Activated T-helper 1 cell treated with anti-CD3 and anti-CD28 coated beads, Interleukin-2, amount 50 U/mL, for 16 hours (primary cell): ENCODE measurements at regions not wholly inside any gene's neighbourhood (a gene's known extent, or its start where the extent isn't known, plus 50 kb on each side); places are given as distances from the start of the nearest gene placed in this dataset.
"Not testable (repeated sequence)": the region's sequence is repeated elsewhere in the genome, so short reads cannot be mapped to it uniquely, and the experiment has no call there.

Experiments
- DNase-seq, 2 donors: peaks; one replicate each; pipeline ENCODE4 v3.0.0-alpha.2; 2020; ENCODE audit warnings: low read depth in 1 of 2, low spot score in 1 of 2

GRCh38 chr2:13662055-13662454 lies 945.3 kb downstream of the TRIB2 start:
- DNase-seq: no peak

DNA sequence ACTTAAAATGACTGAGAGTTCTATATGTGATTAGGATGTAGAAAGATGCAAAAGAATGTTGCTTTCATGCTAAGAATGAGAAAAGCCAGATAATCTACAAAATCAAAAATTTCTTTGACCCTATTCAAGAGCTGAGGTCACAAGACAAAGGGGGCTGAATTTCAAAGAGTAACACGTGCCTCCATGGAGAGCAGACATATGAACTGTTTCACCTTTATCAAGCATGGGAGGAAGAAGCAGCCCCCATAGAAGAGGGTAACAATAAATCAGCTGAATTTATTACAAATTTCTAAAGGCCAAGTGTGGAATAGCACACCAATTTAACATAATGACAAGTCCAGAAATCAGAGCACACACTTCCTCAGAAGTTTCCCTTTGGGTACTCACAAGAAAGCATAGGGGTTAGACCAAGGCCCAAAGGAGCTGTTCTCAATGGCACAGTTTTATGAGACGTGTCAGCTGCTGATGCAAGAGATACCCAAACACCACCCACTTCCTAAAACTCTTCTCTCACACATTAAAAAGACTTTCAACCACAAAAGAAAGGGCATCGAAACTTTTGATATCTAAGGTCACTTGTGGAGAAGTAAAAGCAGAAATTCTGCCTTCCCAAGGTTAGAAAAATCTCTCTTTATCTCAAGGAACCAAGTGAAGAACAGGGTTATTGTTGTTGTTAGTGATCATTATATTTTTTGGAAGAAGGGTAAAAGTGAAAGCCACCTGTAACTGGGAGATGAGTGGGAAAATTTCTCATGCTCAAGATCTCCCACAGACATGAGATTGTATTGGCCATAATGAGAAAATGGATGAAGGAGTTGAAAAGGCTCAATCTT lies 950.1 kb downstream of the TRIB2 start:
- no peak for DNase-seq

- DNase-seq: no peak
These were observed 950.6 kb downstream of the TRIB2 start for GRCh38 chr2:13667415-13667757.

DNA sequence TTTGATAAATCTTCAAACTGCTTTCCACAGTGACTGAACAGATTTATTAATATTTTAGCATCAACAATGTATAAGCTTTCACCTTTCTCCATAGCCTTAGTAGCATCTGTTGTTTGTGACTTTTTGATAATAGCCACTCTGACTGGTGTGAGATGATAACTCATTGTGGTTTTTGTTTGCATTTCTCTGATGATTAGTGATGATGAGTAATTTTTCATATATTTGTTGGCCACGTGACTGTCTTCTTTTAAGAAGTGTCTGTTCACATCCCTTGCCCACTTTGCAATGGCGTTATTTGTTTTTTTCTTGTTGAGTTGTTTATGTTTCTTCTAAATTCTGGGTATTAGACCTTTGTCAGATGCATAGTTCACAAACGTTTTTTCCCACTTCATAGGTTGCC lies 952.9 kb downstream of the TRIB2 start:
- DNase-seq: no peak

- not testable (repeated sequence) for DNase-seq
These were observed 957.1 kb downstream of the TRIB2 start for GRCh38 chr2:13673821-13674220.

DNA sequence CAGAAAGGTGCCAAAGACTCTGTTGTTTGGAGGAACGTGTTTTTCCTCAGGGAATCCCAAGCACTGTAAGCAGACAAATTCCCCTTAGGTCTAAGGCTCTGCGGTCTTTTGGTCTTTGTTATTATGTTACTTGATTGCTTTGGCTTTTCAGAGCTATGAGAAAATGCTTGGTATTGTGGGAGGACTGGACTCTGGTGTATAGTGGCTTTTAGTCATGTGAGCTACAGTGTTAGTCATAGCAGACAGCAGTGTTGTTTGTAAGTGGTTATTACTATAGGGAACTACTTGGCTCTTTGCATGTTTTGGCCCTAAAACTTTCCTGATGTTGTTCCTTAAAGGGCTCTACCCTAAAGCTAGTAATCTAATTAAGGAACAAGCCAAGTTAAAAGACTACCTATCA lies 956.2 kb upstream of the LRATD1 start:
- DNase-seq: no peak

DNA sequence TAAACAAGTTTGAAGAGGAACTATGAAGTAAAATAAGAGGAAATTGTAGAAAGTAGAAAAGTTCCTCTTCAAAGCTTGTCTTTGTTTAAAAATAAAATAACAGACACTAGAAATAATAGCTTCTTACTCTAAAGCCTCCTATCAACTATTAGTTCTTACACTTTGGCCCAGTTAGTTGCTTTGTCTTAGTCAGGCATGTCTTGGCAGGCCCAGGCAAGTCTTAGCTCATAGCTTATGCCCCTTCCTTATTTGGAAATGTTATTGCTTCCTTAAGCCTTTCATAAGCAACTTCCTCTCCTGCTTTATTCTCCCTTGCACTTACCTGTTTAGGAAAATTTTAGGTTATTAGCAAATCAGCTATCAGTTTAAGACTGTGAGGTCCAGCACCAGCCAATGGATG lies 950.6 kb upstream of the LRATD1 start:
- no peak for DNase-seq

DNA sequence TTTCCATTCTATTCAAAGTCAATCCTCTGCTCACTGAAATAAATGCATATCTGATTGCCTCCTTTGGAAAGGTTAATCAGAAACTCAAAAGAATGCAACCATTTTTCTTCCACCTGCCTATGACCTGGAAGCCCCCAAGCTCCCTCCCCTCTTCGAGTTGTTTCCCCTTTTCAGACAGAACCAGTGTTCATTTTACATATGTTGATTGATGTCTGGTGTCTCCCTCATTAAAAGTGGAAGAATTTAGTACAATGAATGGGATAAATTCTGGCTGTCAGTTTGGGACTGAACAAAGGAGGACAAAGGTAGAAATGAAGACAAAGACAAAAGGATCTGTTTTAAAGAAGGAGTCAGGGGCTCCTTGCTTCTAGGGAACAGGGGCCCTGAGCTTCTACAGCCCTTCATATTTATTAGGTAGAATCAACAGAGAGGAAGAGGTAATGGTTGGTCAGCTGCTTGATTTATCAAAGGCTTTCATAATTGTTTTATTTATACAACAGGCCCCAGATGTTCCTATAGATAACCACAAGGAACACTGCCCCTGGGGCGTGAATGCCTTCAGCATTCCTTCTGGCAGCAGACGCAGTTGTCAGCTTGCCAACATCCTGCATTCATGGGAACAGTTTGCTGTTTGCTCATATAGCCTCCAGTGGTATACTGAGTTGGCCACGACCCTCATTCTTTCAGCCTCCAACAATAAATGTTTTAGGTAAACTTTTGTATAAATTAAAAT lies 949.8 kb upstream of the LRATD1 start:
- no peak for DNase-seq

GRCh38 chr2:13686262-13686661 lies 946.3 kb upstream of the LRATD1 start:
- no peak for DNase-seq

- no peak for DNase-seq
These were observed 937.8 kb upstream of the LRATD1 start for GRCh38 chr2:13694673-13695072.

DNA sequence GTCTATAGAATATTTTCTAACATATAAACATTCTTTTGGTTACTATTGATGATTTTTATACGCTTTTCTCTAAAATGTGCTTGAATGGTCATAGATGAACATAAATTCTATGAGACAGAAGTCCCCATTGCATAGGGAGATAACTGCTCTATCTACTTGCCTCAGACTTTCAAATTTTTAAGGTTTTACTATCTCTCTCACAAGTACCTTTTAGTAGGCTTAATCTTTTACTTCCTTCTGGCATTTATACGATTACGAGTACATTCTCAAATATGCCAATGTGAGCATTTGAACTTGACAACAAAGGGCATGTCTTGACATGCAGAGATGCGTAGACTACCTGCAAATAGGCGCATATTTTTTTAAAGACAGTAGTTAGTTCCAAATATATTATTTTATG lies 935.9 kb upstream of the LRATD1 start:
- DNase-seq: no peak

GRCh38 chr2:13698847-13699246 lies 933.7 kb upstream of the LRATD1 start:
- DNase-seq: no peak

- DNase-seq: not testable (repeated sequence)
These were observed 932.6 kb upstream of the LRATD1 start for GRCh38 chr2:13699939-13700338.

DNA sequence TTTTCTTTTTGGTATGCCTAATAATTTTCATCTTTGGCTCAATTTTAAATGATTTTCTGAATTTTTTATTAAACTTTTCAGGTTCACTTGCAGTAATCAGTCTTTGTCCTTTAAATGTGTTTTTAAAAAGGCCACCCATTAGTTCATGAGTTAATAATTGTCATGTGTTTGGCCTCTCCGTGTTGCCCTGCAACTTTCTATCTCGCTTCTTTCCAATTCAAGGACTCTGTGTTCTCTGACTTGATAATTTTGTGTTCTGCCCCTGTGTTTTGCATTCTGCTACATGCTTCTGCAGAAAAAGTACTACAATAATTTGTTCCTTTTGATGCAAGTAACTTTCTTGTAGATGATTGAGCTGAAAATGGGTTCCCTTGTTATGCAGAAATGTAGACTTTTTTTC lies 921.4 kb upstream of the LRATD1 start:
- DNase-seq: no peak

DNA sequence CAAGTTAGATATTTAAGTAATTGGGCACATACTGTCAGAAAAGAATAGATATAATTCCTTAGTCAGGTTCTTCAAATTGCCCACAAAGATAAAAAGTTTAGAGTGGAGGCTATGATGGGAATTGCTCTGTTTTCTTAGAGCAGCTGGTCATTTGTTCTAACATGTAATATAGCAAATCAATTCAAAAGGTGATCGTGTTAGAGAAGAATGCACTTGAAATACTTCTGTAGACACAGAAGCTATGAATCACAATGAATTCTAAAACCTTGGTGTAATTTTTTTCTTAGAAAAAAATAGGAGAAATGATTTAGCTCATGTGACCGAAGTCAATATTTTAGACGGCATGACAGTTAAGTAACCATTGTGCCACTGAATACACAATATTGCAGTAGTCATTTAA lies 918.1 kb upstream of the LRATD1 start:
- DNase-seq: no peak

DNA sequence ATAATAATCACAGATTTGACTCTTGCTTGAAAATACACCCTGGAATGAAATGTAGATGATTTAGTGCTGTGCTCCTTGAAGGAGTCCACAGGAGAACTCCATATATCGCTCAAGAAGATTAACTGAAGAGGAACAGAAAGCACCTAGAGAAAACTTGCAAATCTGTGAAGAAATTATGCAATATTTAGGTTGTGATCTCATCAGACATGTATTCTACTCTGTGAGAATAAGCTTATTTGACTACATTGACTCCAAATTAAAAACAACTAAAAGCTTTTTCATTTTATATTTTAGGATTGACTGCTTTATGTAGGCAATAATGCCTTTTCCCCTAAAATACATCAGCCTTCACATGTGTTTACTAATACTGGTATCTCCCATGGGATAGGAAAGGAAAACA lies 906.6 kb upstream of the LRATD1 start:
- no peak for DNase-seq

GRCh38 chr2:13745330-13745729 lies 887.2 kb upstream of the LRATD1 start:
- DNase-seq: no peak

DNA sequence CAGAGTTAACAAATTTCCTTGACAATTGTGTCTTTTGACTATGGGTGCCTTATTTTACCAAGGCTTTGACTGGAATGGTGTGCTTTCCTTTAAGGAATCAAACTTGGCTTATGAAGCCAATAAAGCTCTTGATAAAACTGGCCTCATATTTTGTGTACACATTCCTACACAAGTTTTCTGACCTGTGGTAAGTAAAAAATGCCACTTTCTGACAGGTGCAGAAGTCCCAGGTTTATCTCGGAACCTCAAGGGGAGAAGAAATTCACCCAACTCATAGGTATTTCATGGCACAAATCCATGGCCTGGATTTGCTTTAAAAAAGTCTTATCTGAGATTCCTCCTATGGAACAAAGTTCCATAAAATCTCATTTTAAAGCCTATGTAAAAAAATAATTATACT lies 880.6 kb upstream of the LRATD1 start:
- DNase-seq: no peak

- DNase-seq: no peak
These were observed 874.1 kb upstream of the LRATD1 start for GRCh38 chr2:13758412-13758811.

DNA sequence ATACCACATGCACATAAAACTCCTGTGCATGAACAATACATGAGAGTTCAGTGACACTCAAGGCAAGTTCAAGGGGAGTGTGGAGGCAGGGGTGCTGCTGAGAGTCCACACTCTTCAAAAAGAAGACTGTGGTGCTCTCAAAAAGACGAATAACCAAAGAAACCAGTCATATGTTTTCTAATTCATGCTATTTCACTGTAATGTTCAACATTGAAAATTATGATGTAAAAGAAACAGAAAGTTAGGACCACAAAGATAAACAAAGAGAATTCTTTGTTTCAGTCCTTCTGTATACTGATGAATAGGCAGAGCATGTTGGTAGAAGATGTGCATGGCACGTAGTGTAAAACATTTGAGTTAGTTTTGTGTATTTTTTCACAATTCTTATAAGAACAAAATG lies 864.2 kb upstream of the LRATD1 start:
- DNase-seq: no peak

- DNase-seq: no peak
These were observed 862.2 kb upstream of the LRATD1 start for GRCh38 chr2:13770279-13770678.

- no peak for DNase-seq
These were observed 852.5 kb upstream of the LRATD1 start for GRCh38 chr2:13779996-13780395.
